GM12872 (cell line): ENCODE measurements at regions not wholly inside any gene's neighbourhood (a gene's known extent, or its start where the extent isn't known, plus 50 kb on each side); places are given as distances from the start of the nearest gene placed in this dataset.

Source experiments
- TF ChIP-seq, protein P1 (sequence below): IDR thresholded peaks from 3 replicates; pipeline ENCODE4 v1.5.1; 2011; ENCODE audit warnings: low read depth, mild to moderate bottlenecking, low read length, moderate library complexity; ENCODE audit not compliant: insufficient read depth

GRCh38 chr2:173612354-173612753, 257.7 kb downstream of the CDCA7 start:
- TF ChIP-seq, protein P1, sequence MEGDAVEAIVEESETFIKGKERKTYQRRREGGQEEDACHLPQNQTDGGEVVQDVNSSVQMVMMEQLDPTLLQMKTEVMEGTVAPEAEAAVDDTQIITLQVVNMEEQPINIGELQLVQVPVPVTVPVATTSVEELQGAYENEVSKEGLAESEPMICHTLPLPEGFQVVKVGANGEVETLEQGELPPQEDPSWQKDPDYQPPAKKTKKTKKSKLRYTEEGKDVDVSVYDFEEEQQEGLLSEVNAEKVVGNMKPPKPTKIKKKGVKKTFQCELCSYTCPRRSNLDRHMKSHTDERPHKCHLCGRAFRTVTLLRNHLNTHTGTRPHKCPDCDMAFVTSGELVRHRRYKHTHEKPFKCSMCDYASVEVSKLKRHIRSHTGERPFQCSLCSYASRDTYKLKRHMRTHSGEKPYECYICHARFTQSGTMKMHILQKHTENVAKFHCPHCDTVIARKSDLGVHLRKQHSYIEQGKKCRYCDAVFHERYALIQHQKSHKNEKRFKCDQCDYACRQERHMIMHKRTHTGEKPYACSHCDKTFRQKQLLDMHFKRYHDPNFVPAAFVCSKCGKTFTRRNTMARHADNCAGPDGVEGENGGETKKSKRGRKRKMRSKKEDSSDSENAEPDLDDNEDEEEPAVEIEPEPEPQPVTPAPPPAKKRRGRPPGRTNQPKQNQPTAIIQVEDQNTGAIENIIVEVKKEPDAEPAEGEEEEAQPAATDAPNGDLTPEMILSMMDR: no peak

DNA sequence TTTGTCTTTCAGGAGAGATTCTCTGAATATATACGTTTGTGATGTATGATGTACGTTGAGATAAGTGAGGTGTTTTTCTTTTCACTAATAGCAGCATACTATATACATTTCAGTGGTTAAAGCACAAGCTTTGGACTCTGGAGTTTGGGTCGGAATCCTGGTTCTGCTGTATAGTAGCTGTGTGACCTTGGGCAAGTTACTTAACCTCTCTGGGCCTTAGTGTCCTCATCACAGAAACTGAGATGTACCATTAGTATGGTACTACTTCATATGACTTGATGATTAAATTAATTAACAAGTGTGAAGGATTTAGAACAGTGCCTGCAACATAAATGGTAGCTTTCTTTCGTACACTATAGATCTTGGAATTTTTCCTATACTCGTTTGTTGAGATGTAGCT, 258.7 kb downstream of the CDCA7 start:
- TF ChIP-seq, protein P1: no peak

DNA sequence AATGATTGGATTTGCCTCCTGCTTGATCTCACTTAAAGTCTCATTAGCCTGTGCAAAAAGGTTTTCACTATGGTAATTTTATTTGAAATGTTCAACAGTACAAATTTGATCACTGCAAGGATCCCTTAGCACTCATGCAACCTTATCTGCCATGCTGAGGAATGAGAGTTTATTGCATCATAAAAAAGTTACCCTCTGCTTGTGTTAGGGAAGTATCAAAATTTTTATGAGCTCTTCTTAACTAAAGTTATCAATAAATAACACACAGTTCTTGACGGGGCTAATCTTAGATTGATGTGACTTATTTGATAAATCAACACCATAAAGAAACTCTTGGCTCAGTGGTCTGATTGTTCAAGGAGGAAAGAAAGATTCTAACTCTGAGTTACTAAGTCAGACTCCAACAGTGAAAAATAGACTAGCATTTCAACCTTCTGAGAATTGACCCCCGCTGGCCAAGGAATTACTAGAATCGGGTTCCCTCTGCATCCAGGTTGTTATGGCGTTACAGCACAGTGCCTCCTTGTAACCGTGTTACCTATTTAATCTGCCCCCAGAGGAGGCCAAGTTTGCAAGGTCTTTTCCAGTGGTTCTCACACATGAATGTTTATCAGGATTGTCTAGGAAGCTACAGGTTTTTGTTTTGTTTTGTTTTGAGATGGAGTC, 259.7 kb downstream of the CDCA7 start:
- TF ChIP-seq, protein P1: no peak

DNA sequence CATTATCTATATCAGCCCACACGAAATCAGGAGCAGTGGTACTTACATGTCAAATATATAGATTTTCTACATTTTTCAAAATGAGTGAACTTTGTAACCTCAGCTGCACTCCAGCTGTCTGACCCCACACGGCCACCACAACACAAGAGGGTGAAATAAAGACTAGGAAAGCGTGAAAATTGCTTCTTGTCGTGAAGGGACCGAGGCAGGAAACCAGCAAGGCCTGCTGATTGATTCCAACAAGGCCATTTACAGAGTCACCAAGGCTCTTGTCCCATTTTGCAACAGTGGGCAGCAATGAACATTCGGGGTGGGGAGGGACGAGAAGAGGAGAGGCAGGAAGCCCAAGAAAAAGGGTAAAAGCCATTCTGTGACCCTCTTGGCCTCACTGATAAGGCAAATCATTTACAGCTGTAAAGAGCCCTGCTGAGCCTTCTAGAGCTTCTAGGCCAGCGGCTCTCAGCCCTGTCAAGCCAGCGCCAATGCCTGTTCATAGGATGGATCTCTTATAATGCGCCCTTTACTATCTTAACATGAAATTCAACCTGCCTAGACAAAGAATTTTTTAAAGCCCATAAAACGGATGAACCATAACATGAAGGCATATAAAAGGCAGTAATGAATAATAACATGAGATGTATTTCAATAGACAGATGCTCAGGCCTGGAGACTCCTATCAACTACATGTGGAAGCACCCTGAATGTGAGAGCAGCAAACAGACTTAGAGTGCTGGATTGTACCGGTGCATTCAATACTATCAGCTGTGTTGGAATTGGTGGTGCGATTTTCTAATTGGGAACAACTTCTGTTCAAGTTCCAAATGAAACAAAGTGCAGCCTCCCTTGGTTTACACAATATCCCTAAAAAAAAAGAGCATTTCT, 269.0 kb downstream of the CDCA7 start:
- TF ChIP-seq, protein P1: no peak

GRCh38 chr2:173625315-173625714, 270.6 kb downstream of the CDCA7 start:
- TF ChIP-seq, protein P1: no peak

GRCh38 chr2:173629076-173629475, 274.4 kb downstream of the CDCA7 start:
- TF ChIP-seq, protein P1: no peak

DNA sequence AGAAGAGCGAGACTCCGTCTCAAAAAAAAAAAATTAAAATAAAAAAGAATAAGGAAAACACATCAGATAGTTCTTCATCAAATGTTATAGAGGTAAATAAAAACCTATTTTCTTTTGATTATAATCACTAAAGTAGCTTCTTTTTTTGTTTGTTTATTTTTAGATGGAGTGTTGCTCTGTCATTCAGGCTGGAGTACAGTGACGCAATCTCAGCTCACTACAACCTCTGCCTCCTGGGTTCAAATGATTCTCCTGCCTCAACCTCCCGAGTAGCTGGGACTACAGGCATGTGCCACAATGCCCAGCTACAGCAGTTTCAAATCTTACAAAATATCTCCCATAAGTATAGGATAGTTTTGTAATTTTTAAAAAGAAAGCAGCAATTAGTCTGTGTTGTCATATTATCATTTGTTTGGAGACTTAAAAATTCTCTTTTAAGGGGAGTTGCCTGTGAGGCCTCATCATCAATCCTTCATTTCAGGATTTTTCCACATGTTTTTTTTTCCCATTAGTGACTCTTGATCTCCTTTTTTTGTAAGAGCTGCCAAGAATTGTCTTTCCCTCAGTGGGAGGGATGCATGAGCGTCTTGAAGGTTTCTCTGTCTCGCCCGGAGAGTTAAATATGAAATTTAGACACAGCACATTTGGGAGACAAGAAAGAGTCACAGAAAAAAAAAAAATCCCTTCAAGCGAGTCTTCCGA, 275.9 kb downstream of the CDCA7 start:
- TF ChIP-seq, protein P1: no peak
